Gastroesophageal sphincter (tissue), 4 donors: ENCODE measurements at regions not wholly inside any gene's neighbourhood (a gene's known extent, or its start where the extent isn't known, plus 50 kb on each side); places are given as distances from the start of the nearest gene placed in this dataset.

Experiments
- ATAC-seq: fragments of 150-250 bp; one replicate; pipeline ENCODE4 v1.9.1; 2016; ENCODE audit warnings: mild to moderate bottlenecking, moderate library complexity
- H3K27ac ChIP-seq, 4 donors: fragments of 200-600 bp; sonication (generic) in 3 of 4; 1 replicate in 3 of 4; 2 replicates in 1 of 4; pipeline ENCODE4 v1.5.1; 2016 to 2019
- H3K27me3 ChIP-seq: fragments of 200-600 bp; sonication (generic); one replicate; pipeline ENCODE4 v1.5.1; 2019
- H3K36me3 ChIP-seq, 2 donors: fragments of 200-600 bp; sonication (generic); one replicate each; pipeline ENCODE4 v1.5.1; 2019; ENCODE audit warnings: control low read depth in 1 of 2
- H3K4me1 ChIP-seq, 3 donors: fragments of 200-600 bp; sonication (generic); 1 replicate in 2 of 3; 2 replicates in 1 of 3; pipeline ENCODE4 v1.5.1; 2016 to 2019; ENCODE audit warnings: control low read depth in 2 of 3
- H3K4me3 ChIP-seq, 2 donors: fragments of 200-600 bp; sonication (generic); one replicate each; pipeline ENCODE4 v1.5.1; 2019; ENCODE audit warnings: mild to moderate bottlenecking in 1 of 2, moderate library complexity in 1 of 2
- H3K9me3 ChIP-seq, 3 donors: fragments of 200-600 bp; sonication (generic); one replicate each; pipeline ENCODE4 v1.5.1; 2017 to 2019; ENCODE audit warnings: control low read depth in 2 of 3
- EP300 ChIP-seq: sonication (generic); formaldehyde crosslinking; IDR thresholded peaks from one replicate; pipeline ENCODE4 v1.6.1; 2017; ENCODE audit warnings: antibody characterized with exemption, mild to moderate bottlenecking
- POLR2A ChIP-seq, 2 donors: fragments of 450-650 bp; IDR thresholded peaks; one replicate each; pipeline ENCODE4 v1.6.1; 2017; ENCODE audit warnings: antibody characterized with exemption in 2 of 2, mild to moderate bottlenecking in 2 of 2, moderate library complexity in 1 of 2
- POLR2AphosphoS5 ChIP-seq: sonication (generic); formaldehyde crosslinking; IDR thresholded peaks from one replicate; pipeline ENCODE4 v1.6.1; 2017; ENCODE audit warnings: antibody characterized with exemption
- WGBS, 2 donors: methylation state at CpG; one replicate each; pipeline ENCODE4 v1.1.5; 2018; ENCODE audit warnings: low coverage in 1 of 2; 5-methylcytosine and 5-hydroxymethylcytosine counted together
- TF ChIP-seq, protein P1 (sequence below), 4 experiments: fragments of 200-600 bp in 2 of 4; fragments of 450-650 bp in 2 of 4; sonication (generic) in 1 of 4; IDR thresholded peaks; one replicate each; pipeline ENCODE4 v1.5.1; 2017 to 2019; ENCODE audit warnings: antibody characterized with exemption in 4 of 4, mild to moderate bottlenecking in 2 of 4, moderate library complexity in 2 of 4

DNA sequence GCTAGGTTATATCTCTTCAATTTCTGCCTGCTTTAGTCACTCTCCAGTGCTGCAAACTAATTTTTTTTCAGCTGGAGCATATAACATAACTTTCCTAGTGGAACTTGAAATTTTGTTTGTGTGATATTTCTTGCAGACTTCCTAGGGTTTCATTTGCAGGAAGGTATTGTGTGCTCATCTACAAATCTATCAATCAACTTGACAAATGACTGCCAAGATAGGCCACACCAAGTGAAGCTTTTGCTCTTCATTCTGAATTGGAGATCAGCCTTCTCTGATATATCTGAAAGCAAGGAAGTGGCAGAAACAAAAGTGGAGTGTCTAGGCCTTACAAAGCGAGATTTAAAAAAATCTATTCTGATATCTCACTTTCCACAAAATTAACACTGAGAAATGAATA, 551.1 kb upstream of the LRFN5 start:
- WGBS, 2 donors: 55 to 73% methylated on average over 1 of the region's 1 CpG
- no peak for TF ChIP-seq POLR2A (IDR thresholded peaks at IDR 0.05)
- TF ChIP-seq, protein P1, sequence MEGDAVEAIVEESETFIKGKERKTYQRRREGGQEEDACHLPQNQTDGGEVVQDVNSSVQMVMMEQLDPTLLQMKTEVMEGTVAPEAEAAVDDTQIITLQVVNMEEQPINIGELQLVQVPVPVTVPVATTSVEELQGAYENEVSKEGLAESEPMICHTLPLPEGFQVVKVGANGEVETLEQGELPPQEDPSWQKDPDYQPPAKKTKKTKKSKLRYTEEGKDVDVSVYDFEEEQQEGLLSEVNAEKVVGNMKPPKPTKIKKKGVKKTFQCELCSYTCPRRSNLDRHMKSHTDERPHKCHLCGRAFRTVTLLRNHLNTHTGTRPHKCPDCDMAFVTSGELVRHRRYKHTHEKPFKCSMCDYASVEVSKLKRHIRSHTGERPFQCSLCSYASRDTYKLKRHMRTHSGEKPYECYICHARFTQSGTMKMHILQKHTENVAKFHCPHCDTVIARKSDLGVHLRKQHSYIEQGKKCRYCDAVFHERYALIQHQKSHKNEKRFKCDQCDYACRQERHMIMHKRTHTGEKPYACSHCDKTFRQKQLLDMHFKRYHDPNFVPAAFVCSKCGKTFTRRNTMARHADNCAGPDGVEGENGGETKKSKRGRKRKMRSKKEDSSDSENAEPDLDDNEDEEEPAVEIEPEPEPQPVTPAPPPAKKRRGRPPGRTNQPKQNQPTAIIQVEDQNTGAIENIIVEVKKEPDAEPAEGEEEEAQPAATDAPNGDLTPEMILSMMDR (IDR thresholded peaks at IDR 0.05): no peak
- TF ChIP-seq EP300: no peak
- no peak for TF ChIP-seq POLR2AphosphoS5
- Histone ChIP-seq H3K27ac (no peak overlapping the region), H3K27me3 (no peaks in the 10 kb centered on the region), H3K36me3 (no peaks in the 10 kb centered on the region), H3K9me3 (no peaks in the 10 kb centered on the region), H3K4me3 (no peak overlapping the region), H3K4me1 (no peaks in the 10 kb centered on the region)
- ATAC-seq: no peak

DNA sequence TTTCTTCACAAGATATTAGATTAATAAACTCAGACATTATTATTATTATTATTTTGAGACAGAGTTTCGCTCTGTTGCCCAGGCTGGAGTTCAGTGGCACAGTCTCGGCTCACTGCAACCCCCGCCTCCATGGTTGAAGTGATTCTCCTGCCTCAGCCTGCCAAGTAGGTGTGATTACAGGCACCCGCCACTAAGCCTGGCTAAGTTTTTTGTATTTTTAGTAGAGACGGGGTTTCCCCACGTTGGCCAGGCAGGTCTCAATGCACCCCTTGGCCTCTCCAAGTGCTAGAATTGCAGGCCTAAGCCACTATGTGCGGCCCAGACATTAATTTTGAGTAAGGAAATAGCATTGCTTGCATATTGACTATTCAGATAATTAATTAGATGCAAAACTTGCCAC, 554.9 kb upstream of the LRFN5 start:
- H3K4me1 ChIP-seq: no peaks in the 10 kb centered on the region
- no peaks in the 10 kb centered on the region for H3K36me3 ChIP-seq
- H3K27ac ChIP-seq: no peak overlapping the region
- TF ChIP-seq EP300 (no peak), POLR2A (IDR thresholded peaks at IDR 0.05) (no peak)
- TF ChIP-seq, protein P1 (IDR thresholded peaks at IDR 0.05): no peak
- ATAC-seq: no peak
- no peaks in the 10 kb centered on the region for H3K9me3 ChIP-seq
- 58 to 94% methylated on average over 2 to 3 of the region's 7 CpGs for WGBS, 2 donors
- no peak overlapping the region for H3K4me3 ChIP-seq
- no peaks in the 10 kb centered on the region for H3K27me3 ChIP-seq

DNA sequence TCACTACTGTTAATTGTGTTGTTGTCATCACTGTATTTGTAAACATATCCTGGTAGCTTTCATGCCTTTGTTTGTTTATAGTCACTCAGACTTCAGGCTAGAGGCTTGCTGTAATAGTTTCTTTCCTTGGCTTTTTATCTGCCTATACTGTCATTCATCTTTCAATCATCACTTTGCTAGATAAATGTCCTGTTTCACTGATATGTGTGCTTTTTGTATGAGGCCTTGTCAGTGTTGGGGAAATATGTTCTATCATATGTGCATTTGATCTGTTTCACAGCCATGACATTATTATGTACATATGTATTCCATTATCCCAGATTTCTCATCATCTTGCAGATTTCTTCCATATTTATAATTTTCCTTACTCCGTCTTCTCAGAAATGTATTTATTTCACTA, 558.9 kb upstream of the LRFN5 start:
- Histone ChIP-seq H3K27me3 (no peaks in the 10 kb centered on the region), H3K36me3 (no peaks in the 10 kb centered on the region), H3K4me1 (no peaks in the 10 kb centered on the region), H3K4me3 (no peak overlapping the region), H3K27ac (no peak overlapping the region), H3K9me3 (no peaks in the 10 kb centered on the region)
- no peak for ATAC-seq
- 0% methylated on average over 1 of the region's 1 CpG for WGBS, 2 donors
- TF ChIP-seq EP300 (no peak), POLR2A (IDR thresholded peaks at IDR 0.05) (no peak), POLR2AphosphoS5 (no peak)
- TF ChIP-seq, protein P1 (IDR thresholded peaks at IDR 0.05): no peak

- ATAC-seq: no peak
- no peak overlapping the region for H3K4me3 ChIP-seq
Observed at GRCh38 chr14:41037388-41037787, 569.3 kb upstream of the LRFN5 start.

GRCh38 chr14:41034969-41035368, 571.7 kb upstream of the LRFN5 start:
- H3K27me3 ChIP-seq: no peaks in the 10 kb centered on the region
- no peak overlapping the region for H3K4me3 ChIP-seq
- 85 to 93% methylated on average over 1 of the region's 1 CpG for WGBS, 2 donors
- no peak for ATAC-seq
- H3K27ac ChIP-seq: no peak overlapping the region
- no peak for TF ChIP-seq POLR2A (IDR thresholded peaks at IDR 0.05)
- no peak for TF ChIP-seq POLR2AphosphoS5
- TF ChIP-seq, protein P1 (IDR thresholded peaks at IDR 0.05): no peak
- no peak for TF ChIP-seq EP300
- no peaks in the 10 kb centered on the region for H3K36me3 ChIP-seq
- H3K4me1 ChIP-seq: no peaks in the 10 kb centered on the region
- peaks cover 0 to 5% (median 0%) of the 10 kb centered on the region in 3 donors for H3K9me3 ChIP-seq

More at GRCh38 chr14:41037388-41037787, 569.3 kb upstream of the LRFN5 start:
- 84 to 100% methylated on average over 1 to 3 of the region's 3 CpGs for whole genome bisulfite sequencing, 2 donors
- H3K27me3 ChIP-seq: no peaks in the 10 kb centered on the region
- H3K4me1 ChIP-seq: no peaks in the 10 kb centered on the region
- TF ChIP-seq, protein P1 (IDR thresholded peaks at IDR 0.05): no peak
- TF ChIP-seq EP300: no peak
- no peak for TF ChIP-seq POLR2AphosphoS5
- TF ChIP-seq POLR2A (IDR thresholded peaks at IDR 0.05): no peak
- peaks cover 0 to 4% (median 0%) of the 10 kb centered on the region in 3 donors for H3K9me3 ChIP-seq
- H3K36me3 ChIP-seq: no peaks in the 10 kb centered on the region
- H3K27ac ChIP-seq: no peak overlapping the region
